H9 (cell line): ENCODE measurements at regions not wholly inside any gene's neighbourhood (a gene's known extent, or its start where the extent isn't known, plus 50 kb on each side); places are given as distances from the start of the nearest gene placed in this dataset.
"Not testable (repeated sequence)": the region's sequence is repeated elsewhere in the genome, so short reads cannot be mapped to it uniquely, and the experiment has no call there.

Source experiments
- DNase-seq: peaks from one replicate; pipeline ENCODE4 v3.0.0-alpha.2; 2017
- H2AFZ ChIP-seq: one replicate; pipeline ENCODE4 v1.6.1; 2013; ENCODE audit warnings: mild to moderate bottlenecking, low read length, control low read depth, moderate library complexity
- H2AK5ac ChIP-seq: 2 replicates; pipeline ENCODE4 v1.6.1; 2013; ENCODE audit warnings: low read length, control low read depth, mixed read lengths; ENCODE audit not compliant: insufficient read length
- H2BK120ac ChIP-seq: one replicate; pipeline ENCODE4 v1.6.1; 2013; ENCODE audit warnings: low read depth, mild to moderate bottlenecking, low read length, control low read depth, inconsistent platforms; ENCODE audit not compliant: poor library complexity, severe bottlenecking
- H2BK12ac ChIP-seq: 2 replicates; pipeline ENCODE4 v1.6.1; 2013; ENCODE audit warnings: low read length, control low read depth, mixed read lengths, low read depth; ENCODE audit not compliant: insufficient read length
- H2BK15ac ChIP-seq: 2 replicates; pipeline ENCODE4 v1.6.1; 2013; ENCODE audit warnings: low read depth, low read length, control low read depth
- H2BK20ac ChIP-seq: one replicate; pipeline ENCODE4 v1.6.1; 2013; ENCODE audit warnings: low read depth, mild to moderate bottlenecking, low read length, control low read depth, inconsistent platforms; ENCODE audit not compliant: poor library complexity, severe bottlenecking
- H2BK5ac ChIP-seq: 2 replicates; pipeline ENCODE4 v1.6.1; 2013; ENCODE audit warnings: low read length, control low read depth, mixed read lengths; ENCODE audit not compliant: insufficient read length
- H3K14ac ChIP-seq: 2 replicates; pipeline ENCODE4 v1.6.1; 2013; ENCODE audit warnings: low read length, control low read depth; ENCODE audit not compliant: insufficient read depth
- H3K18ac ChIP-seq: 2 replicates; pipeline ENCODE4 v1.6.1; 2013; ENCODE audit warnings: low read depth, mild to moderate bottlenecking, mixed read lengths, low read length, control low read depth; ENCODE audit not compliant: insufficient read length
- H3K23ac ChIP-seq: 2 replicates; pipeline ENCODE4 v1.6.1; 2013; ENCODE audit warnings: low read length, control low read depth, mixed read lengths, low read depth; ENCODE audit not compliant: insufficient read length
- H3K23me2 ChIP-seq: 2 replicates; pipeline ENCODE4 v1.6.1; 2013; ENCODE audit warnings: low read depth, mild to moderate bottlenecking, mixed read lengths, low read length, control low read depth; ENCODE audit not compliant: insufficient read length, poor library complexity, severe bottlenecking
- H3K27ac ChIP-seq: 2 replicates; pipeline ENCODE4 v1.5.1; 2013; ENCODE audit warnings: low read length, control low read depth, mixed read lengths, low read depth; ENCODE audit not compliant: insufficient read length
- H3K27me3 ChIP-seq: 2 replicates; pipeline ENCODE4 v1.6.1; 2013; ENCODE audit warnings: low read length, control low read depth, inconsistent platforms; ENCODE audit not compliant: insufficient read depth
- H3K4ac ChIP-seq: 2 replicates; pipeline ENCODE4 v1.6.1; 2013; ENCODE audit warnings: low read depth, mild to moderate bottlenecking, control low read depth, inconsistent platforms, low read length, moderate library complexity
- H3K4me1 ChIP-seq: 2 replicates; pipeline ENCODE4 v1.6.1; 2013; ENCODE audit warnings: low read length, control low read depth, inconsistent platforms; ENCODE audit not compliant: insufficient read depth
- H3K4me2 ChIP-seq: 2 replicates; pipeline ENCODE4 v1.6.1; 2013; ENCODE audit warnings: low read length, control low read depth, mixed read lengths; ENCODE audit not compliant: insufficient read length, insufficient read depth
- H3K56ac ChIP-seq: 2 replicates; pipeline ENCODE4 v1.6.1; 2013; ENCODE audit warnings: low read depth, mild to moderate bottlenecking, mixed read lengths, low read length, control low read depth; ENCODE audit not compliant: insufficient read length
- H3K79me1 ChIP-seq: 2 replicates; pipeline ENCODE4 v1.6.1; 2013; ENCODE audit warnings: low read depth, mild to moderate bottlenecking, moderate library complexity, low read length, control low read depth, inconsistent platforms; ENCODE audit not compliant: insufficient read depth, poor library complexity, severe bottlenecking
- H3K79me2 ChIP-seq: 2 replicates; pipeline ENCODE4 v1.6.1; 2013; ENCODE audit warnings: low read length, control low read depth, inconsistent platforms; ENCODE audit not compliant: insufficient read depth
- H3K9ac ChIP-seq: 2 replicates; pipeline ENCODE4 v1.6.1; 2013; ENCODE audit warnings: low read length, control low read depth, mixed read lengths; ENCODE audit not compliant: insufficient read length; ENCODE audit errors: extremely low read depth
- H3K9me3 ChIP-seq: one replicate; pipeline ENCODE4 v1.6.1; 2013; ENCODE audit warnings: low read depth, low read length, inconsistent platforms; ENCODE audit not compliant: control insufficient read depth
- H3T11ph ChIP-seq: one replicate; pipeline ENCODE4 v1.6.1; 2013; ENCODE audit warnings: mild to moderate bottlenecking, low read length, control low read depth, inconsistent platforms
- H4K20me1 ChIP-seq: one replicate; pipeline ENCODE4 v1.6.1; 2013; ENCODE audit not compliant: control insufficient read depth, insufficient read length, insufficient read depth
- H4K5ac ChIP-seq: 2 replicates; pipeline ENCODE4 v1.6.1; 2013; ENCODE audit warnings: low read depth, mild to moderate bottlenecking, mixed read lengths, low read length, control low read depth; ENCODE audit not compliant: insufficient read length
- H4K8ac ChIP-seq: replicated peaks from 2 replicates; pipeline ENCODE4 v1.6.1; 2013; ENCODE audit warnings: low read length, control low read depth, mixed read lengths, low read depth; ENCODE audit not compliant: insufficient read length
- H4K91ac ChIP-seq: 2 replicates; pipeline ENCODE4 v1.6.1; 2013; ENCODE audit warnings: low read depth, mild to moderate bottlenecking, moderate library complexity, mixed read lengths, low read length, control low read depth; ENCODE audit not compliant: insufficient read length
- H3K27ac Mint-ChIP-seq, 3 experiments: 2 replicates in 2 of 3; 3 replicates in 1 of 3; pipeline ENCODE4 v1.8.0; 2020 to 2021; ENCODE audit warnings: mixed read lengths in 3 of 3, mild to moderate bottlenecking in 1 of 3, moderate library complexity in 1 of 3
- H3K27me3 Mint-ChIP-seq: 2 replicates; pipeline ENCODE4 v1.8.0; 2021; ENCODE audit warnings: low read depth, mild to moderate bottlenecking, moderate library complexity, mixed read lengths
- H3K36me3 Mint-ChIP-seq, 3 experiments: 2 replicates in 2 of 3; 3 replicates in 1 of 3; pipeline ENCODE4 v1.8.0; 2020 to 2021; ENCODE audit warnings: low read depth in 3 of 3, mixed read lengths in 3 of 3; ENCODE audit not compliant: insufficient read depth in 1 of 3
- H3K4me1 Mint-ChIP-seq, 2 experiments: 2 replicates each; pipeline ENCODE4 v1.8.0; 2020; ENCODE audit warnings: mixed read lengths in 2 of 2
- H3K4me3 Mint-ChIP-seq, 2 experiments: 2 replicates in 1 of 2; 3 replicates in 1 of 2; pipeline ENCODE4 v1.8.0; 2020 to 2021; ENCODE audit warnings: mild to moderate bottlenecking in 2 of 2, mixed read lengths in 2 of 2, moderate library complexity in 1 of 2
- H3K9me3 Mint-ChIP-seq, 2 experiments: 2 replicates in 1 of 2; 3 replicates in 1 of 2; pipeline ENCODE4 v1.8.0; 2020; ENCODE audit warnings: mild to moderate bottlenecking in 2 of 2, mixed read lengths in 2 of 2, moderate library complexity in 1 of 2
- CTCF ChIP-seq: fragments of 200-600 bp; sonication (generic); conservative IDR thresholded peaks from 3 replicates; pipeline ENCODE4 v1.8.0; 2021; ENCODE audit warnings: antibody characterized with exemption, mild to moderate bottlenecking
- WGBS: extraction: QIAGEN DNeasy Blood & Tissue Kit; methylation state at CpG from one replicate; pipeline ENCODE4 v1.1.7; 2013; ENCODE audit warnings: missing lambda C conversion rate, low lambda C conversion rate, mixed read lengths; ENCODE audit not compliant: insufficient read length; ENCODE audit errors: extremely low coverage; 5-methylcytosine and 5-hydroxymethylcytosine counted together

DNA sequence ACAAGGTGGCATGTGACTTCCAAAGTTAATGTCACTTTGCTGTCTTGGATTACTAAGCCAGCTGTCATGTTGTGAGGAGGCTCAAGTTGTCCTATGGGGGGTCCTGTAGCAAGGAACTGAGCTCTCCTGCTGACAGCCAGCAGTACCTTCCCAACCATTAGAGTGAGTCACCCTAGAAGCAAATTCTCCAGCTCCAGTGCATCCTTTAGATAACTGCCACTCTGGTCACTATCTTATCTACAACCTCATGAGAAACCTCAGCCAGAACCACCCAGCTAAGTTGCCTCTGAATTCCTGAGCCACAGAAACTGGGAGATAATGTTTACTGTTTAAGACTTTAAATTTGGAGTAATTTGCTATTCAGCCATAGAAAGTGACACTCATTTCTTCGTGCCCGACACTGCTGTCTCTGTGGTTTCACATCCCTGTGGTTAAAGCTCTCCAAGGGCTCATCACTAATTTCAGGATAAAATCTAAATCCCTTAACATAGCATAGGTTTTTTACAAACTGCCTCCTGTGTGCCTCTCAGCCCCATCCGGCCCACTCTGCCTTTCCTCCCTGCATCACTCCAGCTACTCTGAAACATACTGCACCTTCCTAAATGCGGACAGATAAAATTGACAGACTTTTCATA, 83.5 kb downstream of the PRR15 start:
- no peak overlapping the region for H3K9ac ChIP-seq
- H2BK5ac ChIP-seq, result no peak overlapping the region
- Mint-ChIP-seq H3K36me3 (no peaks in the 10 kb centered on the region), H3K9me3 (no peaks in the 10 kb centered on the region), H3K27me3 (no peaks in the 10 kb centered on the region; the same call in none of the 2 replicates), H3K4me3 (no peak overlapping the region), H3K27ac (no peak overlapping the region), H3K4me1 (no peaks in the 10 kb centered on the region)
- no peak overlapping the region for H4K5ac ChIP-seq
- no peak overlapping the region for H3K14ac ChIP-seq
- no peak overlapping the region for H4K91ac ChIP-seq
- no peak overlapping the region for H2AK5ac ChIP-seq
- no peak for TF ChIP-seq CTCF
- H3K23ac ChIP-seq, result no peak overlapping the region
- no peak overlapping the region for H2BK120ac ChIP-seq
- no peak overlapping the region for H3T11ph ChIP-seq
- no peak overlapping the region for H3K56ac ChIP-seq
- H3K4me2 ChIP-seq, result no peak overlapping the region
- no peaks in the 10 kb centered on the region for H3K79me2 ChIP-seq
- H3K79me1 ChIP-seq, result no peaks in the 10 kb centered on the region
- no peak overlapping the region for H3K4ac ChIP-seq
- no peak overlapping the region for H2BK12ac ChIP-seq
- H3K27ac ChIP-seq, result no peak overlapping the region
- H2BK15ac ChIP-seq, result no peak overlapping the region
- H3K9me3 ChIP-seq, result no peaks in the 10 kb centered on the region
- no peaks in the 10 kb centered on the region for H3K4me1 ChIP-seq
- H3K23me2 ChIP-seq, result no peaks in the 10 kb centered on the region
- no peak overlapping the region for H2AFZ ChIP-seq
- no peaks in the 10 kb centered on the region for H3K27me3 ChIP-seq
- H3K18ac ChIP-seq, result no peak overlapping the region
- no peaks in the 10 kb centered on the region for H4K20me1 ChIP-seq
- WGBS, result no CpG with 5 or more reads among the region's 4 CpGs
- no peak overlapping the region for H4K8ac ChIP-seq
- DNase-seq, result no peak
- no peak overlapping the region for H2BK20ac ChIP-seq

- H4K20me1 ChIP-seq, H3K79me2 ChIP-seq, H3K4ac ChIP-seq, H3K27ac ChIP-seq, H3K18ac ChIP-seq, H2AK5ac ChIP-seq, H3K14ac ChIP-seq, H3K4me1 Mint-ChIP-seq, H3K23ac ChIP-seq, H3K27me3 ChIP-seq, H3K56ac ChIP-seq, H3K27me3 Mint-ChIP-seq, H3T11ph ChIP-seq, H2BK5ac ChIP-seq, H3K4me3 Mint-ChIP-seq, H3K4me2 ChIP-seq, H3K9me3 Mint-ChIP-seq, H3K9me3 ChIP-seq, H4K5ac ChIP-seq, H3K27ac Mint-ChIP-seq, H3K79me1 ChIP-seq, H3K23me2 ChIP-seq, H2BK15ac ChIP-seq, H3K4me1 ChIP-seq, H4K91ac ChIP-seq, H4K8ac ChIP-seq, H2BK12ac ChIP-seq, DNase-seq, H2AFZ ChIP-seq, H3K9ac ChIP-seq, H2BK120ac ChIP-seq, H2BK20ac ChIP-seq, H3K36me3 Mint-ChIP-seq: not testable (repeated sequence)
- no CpG with 5 or more reads among the region's 5 CpGs for WGBS
Observed at GRCh38 chr7:29647691-29648210, 84.1 kb downstream of the PRR15 start.
